ENCODE measurements at regions not wholly inside any gene's neighbourhood (a gene's known extent, or its start where the extent isn't known, plus 50 kb on each side); places are given as distances from the start of the nearest gene placed in this dataset.

DNA sequence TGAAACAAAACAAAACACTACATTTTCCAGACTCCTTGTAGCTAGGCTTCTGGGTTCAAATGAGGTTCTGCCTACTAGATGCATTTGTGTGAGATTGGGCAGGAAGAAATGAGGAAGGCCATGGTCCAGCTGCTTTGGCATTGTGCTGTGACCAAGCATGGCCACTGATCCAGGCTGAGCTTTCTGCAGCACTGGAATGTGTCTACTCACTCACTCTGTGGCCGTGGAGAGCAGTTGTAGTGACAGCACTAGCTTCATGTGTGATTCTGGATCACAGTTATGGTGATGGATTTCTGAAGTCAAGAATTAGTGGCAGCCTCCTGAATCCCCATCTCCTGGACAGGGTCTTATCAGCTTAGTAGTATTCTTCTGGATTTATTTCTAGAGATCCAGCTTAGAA is 358.9 kb downstream of the GPAT3 start:
- no peak for DNase-seq

DNA sequence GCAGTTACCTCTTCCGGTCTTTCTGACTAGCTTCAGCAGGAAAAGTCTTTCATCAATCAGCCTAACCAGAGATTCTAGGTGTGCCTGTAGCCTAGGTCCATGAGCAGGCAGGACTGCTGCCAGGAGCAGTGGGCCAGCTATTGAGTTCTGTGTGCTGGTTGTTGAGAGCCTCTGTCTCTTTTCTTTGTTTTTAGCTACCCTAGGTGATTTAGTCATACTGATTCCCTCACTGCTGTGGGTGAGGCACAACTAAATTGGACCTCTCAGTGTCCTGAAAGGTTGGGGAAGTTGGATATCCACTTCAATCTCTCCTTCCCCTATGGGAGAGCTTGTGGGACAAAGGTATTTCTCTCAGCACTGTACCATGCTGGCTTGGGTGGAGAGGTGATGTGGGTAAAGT is 354.9 kb downstream of the GPAT3 start:
- no peak for DNase-seq

DNA sequence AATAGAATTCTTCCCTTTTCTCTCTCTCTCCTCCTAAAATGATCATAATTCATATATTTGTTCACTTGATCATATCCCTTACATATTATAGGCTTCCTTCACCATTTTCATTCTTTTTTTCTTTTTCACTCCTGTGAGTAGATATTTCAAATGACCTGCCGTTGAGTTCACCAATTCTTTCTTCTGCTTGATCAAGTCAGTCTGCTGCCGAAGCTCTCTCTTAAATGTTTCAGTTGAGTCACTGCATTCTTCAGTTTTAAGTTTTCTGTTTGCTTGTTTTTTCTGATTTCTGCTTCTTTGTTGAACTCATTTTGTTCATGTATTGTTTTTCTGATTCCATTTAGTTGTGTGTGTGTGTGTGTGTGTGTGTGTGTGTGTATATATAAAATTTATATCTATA is 354.3 kb downstream of the GPAT3 start:
- DNase-seq, result no peak

DNA sequence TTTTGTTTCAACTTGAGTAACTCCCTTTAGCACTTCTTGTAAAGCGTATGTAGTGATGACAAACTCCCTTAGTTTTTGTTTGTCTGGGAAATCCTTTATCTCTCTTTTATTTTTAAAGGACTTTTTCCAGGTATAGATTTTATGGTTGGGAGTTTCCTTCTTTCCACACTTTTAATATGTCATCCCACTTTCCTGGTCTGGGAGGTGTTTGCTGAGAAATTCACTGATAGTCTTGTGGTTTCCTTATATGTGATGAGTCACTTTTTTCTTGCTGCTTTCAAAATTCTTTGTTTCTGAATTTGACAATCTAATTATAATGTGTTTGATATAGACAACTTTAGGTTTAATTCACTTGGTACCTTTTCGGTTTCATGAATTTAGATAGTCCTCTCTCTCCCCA is 353.9 kb downstream of the GPAT3 start:
- DNase-seq, result no peak

DNA sequence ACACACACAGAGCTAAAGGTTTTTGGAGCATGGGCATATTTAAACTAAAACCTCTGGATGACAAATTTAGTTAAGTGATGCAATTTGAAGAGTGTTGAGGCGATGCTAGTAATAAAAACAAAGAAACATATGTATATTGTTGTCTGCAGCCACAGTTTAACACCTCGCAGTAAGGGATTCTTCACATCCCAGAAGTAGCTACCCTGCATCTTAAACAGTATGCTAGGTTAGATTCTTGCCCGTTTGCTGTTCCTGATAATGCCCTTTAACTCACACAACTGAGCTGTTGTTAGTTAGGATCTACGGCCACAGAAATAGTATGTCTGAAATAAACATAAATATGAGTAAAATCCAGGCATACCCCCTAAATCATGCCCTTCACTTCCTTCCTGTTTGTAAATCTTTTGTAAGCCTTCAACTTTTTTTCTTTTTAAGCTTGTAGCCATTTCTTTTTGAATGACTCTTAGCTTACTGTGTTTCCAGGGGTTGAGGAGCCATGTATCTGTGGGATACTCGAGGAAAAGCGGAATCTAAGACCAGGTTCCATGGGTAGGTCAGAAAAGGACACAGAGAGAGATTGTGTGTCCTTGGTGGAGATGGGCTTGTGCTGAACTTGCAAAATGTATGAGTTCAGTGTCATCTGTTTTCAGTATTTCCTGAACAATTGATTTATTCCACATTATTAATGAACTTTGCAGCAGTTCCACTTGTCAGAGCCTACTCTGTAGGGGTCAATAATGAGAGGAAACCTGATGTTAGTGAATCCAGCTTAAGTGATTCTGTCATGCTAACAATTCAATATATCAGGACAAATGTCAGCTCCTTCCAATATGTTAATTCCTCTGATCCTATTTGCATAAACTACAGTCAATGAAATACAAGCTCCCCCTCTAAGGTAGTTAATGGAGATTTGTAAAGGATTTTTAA is 349.6 kb downstream of the GPAT3 start:
- DNase-seq, result no peak

DNA sequence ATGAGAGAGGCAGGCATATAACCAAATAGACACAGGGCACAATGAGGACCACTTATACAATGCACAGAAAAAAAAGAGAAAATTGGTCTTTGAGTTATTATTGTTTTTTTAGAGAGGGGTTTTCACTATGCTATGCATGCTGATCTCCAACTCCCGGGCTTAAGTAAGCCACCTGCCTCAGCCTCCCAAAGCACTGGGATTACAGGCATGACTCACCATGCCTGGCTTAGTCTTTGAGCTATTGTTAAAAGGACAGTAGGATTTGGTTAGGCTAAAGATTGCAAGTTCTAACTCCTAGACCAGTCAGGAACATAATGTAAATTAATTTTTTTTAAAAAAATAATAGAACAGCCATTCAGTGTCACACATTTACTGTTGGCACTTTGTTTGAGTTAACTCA is 340.1 kb downstream of the GPAT3 start:
- no peak for DNase-seq

DNA sequence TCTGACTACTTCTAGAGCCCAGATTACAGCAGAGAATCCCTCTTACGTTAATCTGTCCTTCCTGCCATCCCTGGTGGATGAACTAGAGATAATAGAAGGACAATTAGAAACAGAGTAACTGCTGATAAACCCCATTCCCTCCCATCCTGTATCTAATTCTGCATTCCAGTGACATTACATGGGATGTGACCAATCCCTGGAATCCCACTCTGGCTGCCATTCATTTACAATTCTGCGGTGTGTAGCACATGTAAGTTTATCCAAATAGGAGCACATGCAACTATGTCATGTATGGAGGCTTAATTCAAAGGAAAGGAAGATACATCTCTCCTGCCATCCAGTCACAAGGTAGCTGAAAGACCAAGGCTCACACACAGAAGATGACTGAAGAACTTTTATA is 339.5 kb downstream of the GPAT3 start:
- no peak for DNase-seq

DNA sequence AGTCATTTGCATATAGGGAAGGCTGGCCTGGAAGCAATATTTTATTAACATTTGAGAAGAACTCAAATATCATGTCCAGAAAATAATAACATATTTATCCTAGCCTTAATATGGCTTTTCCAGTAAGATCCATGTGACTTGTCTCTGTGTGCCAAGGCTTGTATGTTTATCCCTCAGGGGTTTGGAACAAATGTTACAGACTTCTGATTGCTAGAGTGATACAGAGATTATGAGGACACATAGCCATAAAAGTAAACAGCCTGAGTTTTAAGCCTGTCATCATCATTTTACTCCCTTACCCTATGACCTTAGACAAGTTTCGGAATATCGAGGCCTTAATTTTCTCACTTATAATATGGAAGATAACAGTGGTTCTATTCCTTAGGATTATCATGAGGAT is 338.1 kb downstream of the GPAT3 start:
- DNase-seq, result no peak

DNA sequence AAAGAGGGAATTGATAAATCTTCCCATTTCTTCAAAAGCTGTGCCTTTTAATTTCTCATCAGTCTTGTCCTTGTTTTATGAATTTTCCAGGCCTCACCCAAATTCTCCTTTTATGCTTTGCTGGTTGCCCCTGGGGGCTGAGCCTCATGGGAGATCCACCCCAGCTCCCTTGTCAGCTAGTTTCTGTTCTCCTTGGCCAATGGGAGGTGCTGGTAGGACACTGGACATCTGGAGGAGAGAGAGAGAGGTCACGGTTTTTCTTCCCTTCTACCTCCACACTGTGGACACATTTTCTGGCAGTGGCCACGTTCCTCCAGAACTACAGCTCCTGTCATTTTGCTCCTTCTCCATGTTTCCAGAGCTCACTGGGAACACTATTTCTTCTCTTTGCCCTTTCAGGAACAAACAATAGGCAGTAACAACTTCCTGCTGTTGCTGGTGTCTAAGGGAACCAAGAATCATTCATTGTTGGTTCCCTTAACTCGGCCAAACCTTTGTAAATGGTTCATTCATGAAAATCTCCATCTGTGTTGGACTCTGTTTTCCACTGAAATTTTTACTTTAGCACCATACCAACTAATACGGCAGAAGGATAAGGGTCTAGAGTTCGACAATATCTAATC is 334.5 kb downstream of the GPAT3 start:
- DNase-seq, result no peak

DNA sequence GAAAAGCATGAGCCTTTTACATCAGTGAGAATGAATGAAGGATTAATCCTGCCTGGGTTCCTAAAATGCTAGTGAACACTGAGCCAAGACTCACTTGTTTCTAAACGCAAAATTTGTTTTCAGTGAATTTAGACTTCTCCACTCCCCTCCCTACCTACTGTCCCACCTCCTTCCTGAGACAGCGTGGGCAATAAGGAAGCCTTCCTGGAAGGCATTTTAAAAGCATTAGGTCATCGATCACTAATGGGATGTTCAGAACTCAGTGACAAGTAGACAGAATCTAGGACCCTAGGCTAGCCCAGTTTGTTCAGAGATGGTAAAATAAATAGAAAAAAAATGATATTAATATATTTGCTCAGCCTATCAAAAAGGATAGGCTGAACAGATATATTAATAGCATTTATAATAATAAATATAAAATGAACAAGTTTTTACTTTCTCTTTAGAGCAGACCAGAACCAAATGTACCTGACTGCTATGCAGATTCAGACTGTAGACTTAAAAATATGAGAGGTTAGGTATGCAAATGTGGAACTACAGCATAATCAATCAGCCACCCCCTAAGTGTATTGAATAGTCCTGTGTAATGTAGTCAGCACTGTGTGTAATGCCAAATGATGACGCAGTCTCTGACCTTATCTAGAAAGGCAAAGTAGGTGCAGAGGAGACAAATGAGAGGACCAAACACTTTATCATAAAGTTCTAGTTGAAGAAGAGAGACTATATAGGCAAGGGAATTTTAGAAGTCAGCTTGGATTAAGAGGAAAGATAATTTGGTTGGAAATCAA is 331.1 kb downstream of the GPAT3 start:
- DNase-seq, result no peak

DNA sequence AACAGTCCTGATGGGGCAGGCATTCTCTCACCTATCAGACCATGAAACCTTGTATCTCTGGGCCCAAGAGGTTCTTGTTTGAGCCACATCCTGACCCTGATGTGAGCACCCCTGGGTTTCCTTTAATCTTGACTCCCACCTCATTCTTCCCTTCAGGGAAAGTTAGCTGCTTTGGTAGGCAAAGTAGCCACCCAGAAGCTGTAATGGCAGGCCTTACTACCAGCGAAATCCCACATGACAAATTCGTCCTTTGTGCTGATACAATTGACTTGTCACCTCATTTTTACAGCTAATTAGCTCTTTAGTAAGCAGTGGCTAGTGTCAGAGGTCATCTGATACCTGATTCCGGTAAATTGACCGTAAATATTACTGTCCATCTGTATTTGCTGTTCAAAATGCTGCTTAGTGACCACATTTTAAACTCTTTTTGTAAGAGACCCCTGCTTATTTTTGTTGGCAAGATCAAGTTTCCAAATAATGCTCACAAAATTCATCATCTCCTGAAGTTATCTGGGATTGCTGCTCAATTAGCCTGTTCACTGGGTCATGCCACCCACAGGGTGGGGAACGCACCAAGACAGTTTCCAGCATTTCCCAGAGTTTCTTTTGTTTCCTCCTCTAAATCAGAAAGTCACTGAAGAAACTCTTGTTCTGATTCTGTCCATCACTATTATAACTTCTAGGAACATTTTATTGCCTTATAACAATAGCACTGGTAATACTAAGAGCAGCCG is 329.7 kb downstream of the GPAT3 start:
- DNase-seq, result no peak

DNA sequence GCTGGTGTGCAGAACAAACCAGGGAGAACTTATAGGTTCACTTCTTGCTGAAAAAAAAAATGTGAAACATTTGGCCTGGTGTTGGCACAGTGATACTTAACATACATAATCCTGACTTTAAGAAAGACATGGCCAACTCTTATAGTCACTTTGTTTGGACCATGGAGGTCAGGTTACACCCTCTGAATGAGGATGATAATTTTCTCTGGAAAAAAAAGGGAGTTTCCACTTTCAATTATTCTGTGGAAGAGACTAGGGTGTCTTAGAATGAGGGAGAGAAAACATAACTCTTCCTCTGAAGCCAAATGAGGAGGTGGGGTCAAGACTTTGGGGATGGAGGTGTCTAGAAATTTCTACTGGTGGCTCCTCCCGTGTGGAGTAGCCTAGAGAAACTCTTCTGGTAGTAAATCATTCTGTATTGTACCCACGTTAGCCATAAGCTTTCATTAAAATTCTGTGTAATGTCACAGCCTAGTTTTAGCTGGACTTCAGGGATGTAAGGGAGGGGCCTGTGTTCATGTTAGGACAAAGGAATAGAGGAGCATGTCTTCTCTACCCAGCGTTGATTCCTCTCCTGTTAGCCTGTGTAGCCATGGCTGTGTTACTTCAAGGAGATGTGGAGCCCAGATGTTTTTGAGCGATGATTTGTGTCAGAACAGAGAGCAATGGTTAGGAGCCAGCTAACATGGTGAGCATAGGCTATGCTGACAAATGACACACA is 328.3 kb downstream of the GPAT3 start:
- no peak for DNase-seq

DNA sequence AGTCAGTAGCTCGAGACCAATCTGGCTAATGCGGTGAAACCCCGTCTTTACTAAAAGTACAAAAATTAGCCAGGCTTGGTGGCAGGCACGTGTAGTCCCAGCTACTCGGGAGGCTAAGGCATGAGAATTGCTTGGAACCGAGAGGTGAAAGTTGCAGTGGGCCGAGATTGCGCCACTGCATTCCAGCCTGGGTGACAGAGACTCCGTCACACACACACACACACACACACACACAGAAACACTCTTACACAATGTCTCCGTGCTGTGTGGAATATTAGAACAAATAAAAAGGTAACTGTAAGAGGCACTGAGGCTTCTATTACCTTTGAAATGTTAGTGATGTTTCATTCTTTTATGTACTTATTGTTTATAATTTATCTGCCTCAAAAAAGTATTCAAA is 326.6 kb downstream of the GPAT3 start:
- no peak for DNase-seq

DNA sequence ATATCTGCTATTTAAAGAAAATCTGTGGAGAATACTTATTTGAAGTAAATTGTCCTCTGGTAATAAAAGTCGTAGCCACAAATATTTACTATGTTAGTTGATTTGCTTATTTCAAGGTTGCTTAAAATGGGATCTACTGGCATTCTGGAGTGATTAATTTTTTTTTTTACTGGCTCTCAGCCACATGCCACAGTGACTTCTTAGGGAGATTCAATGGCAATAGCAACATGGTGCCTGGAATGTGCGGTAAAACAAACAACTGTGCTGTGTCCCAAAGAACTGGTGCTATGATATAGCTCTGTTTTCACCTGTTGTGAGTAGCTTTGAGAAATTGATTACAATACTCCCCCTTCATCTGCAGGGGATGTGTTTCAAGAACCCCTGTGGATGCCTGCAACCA is 324.3 kb downstream of the GPAT3 start:
- DNase-seq, result no peak

DNA sequence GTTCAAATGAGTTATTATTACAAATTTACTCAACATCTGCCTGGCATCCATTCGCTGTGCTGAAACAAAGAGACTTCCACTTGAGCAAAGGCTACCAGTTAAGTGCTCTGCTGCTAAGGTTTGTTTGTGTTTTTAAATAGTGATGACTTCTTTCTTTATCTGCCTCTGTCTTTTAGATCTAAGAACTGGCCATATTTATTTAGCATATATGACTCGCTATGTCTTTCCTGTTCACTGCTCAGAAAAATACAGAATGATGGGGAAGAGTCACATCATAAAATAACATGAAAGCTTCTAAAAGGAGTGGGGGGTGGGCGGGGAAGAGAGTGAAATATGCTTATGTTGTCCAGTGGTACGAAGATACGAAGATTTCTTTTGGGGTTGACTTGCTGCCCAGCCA is 322.2 kb downstream of the GPAT3 start:
- no peak for DNase-seq

DNA sequence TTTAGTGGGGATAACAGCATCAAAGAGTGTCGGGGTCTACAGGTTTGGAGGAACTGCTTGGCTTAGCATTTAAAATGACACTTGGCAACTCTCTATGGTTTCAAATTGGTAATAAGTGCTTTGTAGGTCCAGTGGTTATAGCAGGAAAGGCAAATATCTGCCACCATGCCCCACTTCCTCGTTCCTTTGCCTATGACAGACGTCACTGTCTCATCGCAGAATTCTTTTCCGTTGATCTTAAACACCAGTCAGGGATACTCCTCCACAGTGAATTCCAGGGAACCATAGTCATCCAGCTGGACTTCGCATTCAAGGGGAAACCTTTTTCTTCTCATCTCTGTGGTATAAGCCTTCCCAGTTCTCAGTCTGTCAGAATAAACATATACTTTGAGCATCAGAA is 319.1 kb downstream of the GPAT3 start:
- no peak for DNase-seq

DNA sequence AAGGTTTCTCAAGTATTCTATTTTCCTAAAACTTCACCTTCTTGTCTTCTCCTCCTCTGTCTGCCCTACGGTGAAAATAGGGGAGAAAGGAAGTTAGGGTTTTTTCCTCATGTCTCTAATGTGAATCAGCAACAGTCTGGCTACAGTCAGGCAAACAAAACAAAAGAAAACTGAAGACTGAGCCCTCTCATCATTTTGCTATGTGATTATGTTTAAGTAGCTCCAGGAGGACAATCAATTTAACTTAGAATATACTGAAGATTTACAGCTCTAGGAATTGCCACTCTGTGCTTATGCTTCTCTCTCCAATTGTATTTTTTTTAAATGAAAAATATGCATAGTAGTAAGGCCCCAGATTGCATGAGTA is 316.2 kb downstream of the GPAT3 start:
- DNase-seq, result no peak

DNA sequence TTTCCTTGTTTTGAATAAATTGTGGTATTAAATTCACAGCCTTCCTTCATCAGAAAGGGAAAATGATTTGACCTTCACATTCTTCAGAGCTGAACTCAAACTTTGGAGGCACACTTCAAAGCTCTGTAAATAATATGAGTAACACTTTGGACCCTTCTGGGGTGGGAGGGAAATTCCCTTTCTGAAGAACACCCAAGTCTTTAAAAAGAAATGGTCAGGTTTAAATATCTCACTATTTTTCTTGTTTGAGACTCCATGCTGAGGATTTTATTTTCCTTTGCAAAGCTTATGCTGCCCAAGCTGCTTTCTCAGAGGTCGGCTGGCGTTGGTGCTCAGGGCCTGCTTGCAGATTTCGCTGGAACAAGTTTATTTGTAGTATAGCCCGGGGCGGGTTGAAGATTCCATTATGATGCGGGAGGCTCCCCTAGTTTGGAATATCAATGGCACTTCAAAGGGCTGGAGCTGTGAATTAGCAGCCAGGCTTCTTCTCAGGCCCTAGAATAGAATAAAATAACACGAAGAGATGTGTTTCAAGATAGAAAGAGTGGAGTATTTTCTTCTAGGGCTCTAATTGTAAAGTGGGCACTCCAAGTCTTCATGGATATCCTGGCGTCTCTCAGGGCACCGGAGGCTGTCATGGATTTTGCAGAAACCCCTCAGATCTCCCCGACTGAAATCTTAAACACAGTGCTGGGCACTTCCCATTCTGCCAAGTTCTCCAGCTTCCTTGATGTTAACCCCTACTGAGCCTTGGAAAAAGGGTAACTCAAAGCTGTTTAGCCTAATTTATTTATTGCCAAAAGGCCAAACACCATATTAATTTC is 315.6 kb downstream of the GPAT3 start:
- DNase-seq, result no peak

DNA sequence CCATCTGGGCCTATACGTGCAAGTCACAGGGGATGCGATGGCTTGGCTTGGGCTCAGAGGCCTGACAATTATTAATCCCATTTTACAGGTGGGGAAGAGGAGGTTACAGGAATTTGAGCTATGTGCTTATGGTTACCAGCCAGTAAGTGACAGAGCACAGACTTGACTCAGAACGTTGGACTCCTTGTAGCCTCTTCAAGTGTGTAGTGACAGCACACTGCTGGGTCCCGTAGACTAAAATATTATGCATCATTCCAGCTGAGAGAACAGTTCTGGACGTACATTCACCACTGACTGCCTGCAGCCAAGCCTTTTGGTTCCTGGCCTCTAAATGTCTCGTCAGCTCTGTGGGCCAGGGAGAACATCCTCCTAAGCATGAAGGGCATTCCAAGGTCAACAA is 314.5 kb downstream of the GPAT3 start:
- DNase-seq, result no peak

DNA sequence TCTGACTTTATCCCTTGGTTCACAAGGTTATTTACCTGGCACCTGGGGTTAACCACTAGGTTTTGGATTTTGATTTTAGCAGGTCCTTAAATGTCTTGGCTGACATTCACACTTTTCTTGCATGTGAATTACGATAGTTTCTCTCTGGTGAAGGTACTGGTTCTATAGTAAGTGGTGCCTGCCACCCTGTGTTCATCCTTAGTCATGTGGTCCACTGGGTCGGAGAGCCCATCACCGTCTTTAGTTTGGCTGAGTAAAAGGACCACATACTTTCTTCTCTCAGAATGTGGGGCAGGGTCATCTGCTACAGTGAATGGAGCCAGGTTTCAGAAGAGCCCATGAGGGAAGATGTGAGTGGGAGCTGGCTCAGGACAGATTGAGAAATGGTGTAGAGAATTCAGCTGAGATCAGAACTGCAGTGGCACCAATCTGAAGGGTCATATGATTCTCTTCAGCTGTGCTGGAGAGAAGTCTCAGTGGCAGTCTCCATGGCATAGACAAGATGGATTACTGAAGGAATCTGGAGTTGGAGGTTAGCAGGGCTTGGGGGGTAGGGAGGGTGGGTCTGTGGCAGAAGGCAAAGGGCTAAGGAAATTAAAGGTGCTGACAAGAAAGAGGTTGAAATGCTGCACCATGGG is 310.4 kb downstream of the GPAT3 start:
- DNase-seq, result no peak

DNA sequence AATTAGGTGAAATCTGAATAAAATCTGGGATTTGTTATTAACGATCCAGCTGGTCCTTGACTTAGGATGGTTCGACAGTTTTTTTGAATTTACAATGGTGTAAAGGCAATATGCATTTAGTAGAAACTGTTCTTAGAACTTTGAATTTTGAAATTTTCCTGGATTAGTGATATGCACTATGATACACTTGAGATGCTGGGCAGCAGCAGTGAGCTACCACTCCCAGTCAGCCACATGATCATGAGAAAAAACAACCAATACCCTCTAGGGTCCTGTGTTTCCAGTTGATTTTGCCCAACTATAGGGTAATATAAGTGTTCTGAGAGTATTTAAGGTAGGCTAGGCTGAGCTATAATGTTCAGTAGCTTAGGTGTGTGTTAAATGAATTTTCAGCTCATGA is 303.7 kb downstream of the GPAT3 start:
- DNase-seq, result no peak

All from NCI-H774 (cell line).